C4-2B (cell line): ENCODE measurements at regions not wholly inside any gene's neighbourhood (a gene's known extent, or its start where the extent isn't known, plus 50 kb on each side); places are given as distances from the start of the nearest gene placed in this dataset.

ENCODE experiments used
- H3K27ac ChIP-seq: fragments of 450-650 bp; 2 replicates; pipeline ENCODE4 v1.5.1; 2017
- CTCF ChIP-seq: fragments of 450-650 bp; conservative IDR thresholded peaks from 2 replicates; pipeline ENCODE4 v1.5.1; 2017; ENCODE audit warnings: mild to moderate bottlenecking
- ZFX ChIP-seq: fragments of 450-650 bp; IDR thresholded peaks from 2 replicates; pipeline ENCODE4 v1.6.1; 2017

- no peak overlapping the region for H3K27ac ChIP-seq
- TF ChIP-seq CTCF, result no peak
- TF ChIP-seq ZFX, result no peak
Measured at GRCh38 chr22:47309946-47310345, 547.5 kb downstream of the TBC1D22A start.

DNA sequence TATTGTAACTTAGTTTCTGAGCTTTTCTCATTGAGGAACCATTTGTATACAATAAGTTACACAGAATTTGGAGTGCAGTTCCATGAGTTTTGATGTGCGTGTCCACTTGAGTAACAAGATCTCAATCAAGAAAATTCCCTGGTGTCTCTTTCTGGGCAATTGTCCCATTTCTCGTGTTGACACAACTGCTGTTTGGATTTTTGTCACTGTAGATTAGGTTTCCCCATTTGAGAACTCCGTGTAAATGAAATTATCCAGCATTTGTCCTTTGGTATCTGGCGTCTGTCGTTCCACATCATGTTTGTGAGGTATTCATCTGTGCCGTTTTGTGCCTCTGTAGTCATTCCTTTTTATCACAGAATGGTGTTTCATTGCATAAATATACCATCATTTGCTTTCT is 547.0 kb downstream of the TBC1D22A start:
- no peak overlapping the region for H3K27ac ChIP-seq

DNA sequence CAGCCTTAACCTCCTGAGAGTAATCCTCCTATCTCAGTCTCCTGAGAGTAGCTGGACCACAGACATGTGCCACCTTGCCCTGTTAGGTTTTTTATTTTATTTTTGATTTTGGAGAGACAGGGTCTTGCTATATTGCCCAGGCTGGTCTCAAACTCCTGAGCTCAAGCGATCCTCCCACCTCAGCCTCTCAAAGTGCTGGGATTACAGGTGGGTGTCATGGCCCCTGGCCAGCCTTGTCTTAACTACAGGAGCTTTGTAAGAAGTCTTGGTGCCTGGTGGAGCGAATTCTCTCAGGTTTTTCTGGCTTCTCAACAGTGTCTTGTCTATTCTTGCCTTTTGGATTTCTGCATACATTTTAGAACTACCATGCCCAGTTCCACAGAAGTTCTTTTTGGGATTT is 546.4 kb downstream of the TBC1D22A start:
- no peak overlapping the region for H3K27ac ChIP-seq
- TF ChIP-seq ZFX (no peak), CTCF (no peak)

More for the DNA sequence above, 547.0 kb downstream of the TBC1D22A start:
- no peak for TF ChIP-seq CTCF
- TF ChIP-seq ZFX, result no peak

GRCh38 chr22:47307822-47308221 is 545.4 kb downstream of the TBC1D22A start:
- TF ChIP-seq CTCF (no peak), ZFX (no peak)
- H3K27ac ChIP-seq, result no peak overlapping the region

- TF ChIP-seq CTCF (no peak), ZFX (no peak)
- no peak overlapping the region for H3K27ac ChIP-seq
Measured at GRCh38 chr22:47307326-47307725, 544.9 kb downstream of the TBC1D22A start.

DNA sequence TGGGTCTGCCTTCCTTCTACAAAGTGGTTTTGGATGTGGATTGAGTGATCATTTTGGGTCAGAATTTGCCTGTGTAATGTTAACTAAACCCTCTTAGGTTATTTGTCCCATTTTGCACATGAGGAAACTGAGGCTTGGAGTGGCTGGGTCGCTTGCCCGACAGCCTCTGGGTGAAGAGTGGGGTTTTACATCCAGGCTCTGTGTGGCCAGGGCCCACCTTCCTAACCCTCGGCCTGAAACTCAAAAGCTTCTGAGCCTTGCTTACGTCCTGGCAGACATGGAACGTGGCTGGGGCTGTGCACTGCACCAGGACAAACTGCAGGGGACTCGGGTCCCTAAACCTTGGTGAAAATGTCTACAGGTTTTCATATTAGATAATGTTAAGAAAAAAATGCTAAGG is 542.4 kb downstream of the TBC1D22A start:
- H3K27ac ChIP-seq, result no peak overlapping the region
- TF ChIP-seq CTCF (no peak), ZFX (no peak)

- TF ChIP-seq ZFX (no peak), CTCF (no peak)
- no peak overlapping the region for H3K27ac ChIP-seq
Measured at GRCh38 chr22:47304191-47304831, 541.9 kb downstream of the TBC1D22A start.
